Lung (tissue), 11 donors: ENCODE measurements at regions not wholly inside any gene's neighbourhood (a gene's known extent, or its start where the extent isn't known, plus 50 kb on each side); places are given as distances from the start of the nearest gene placed in this dataset.
A peak's percentile ranks its signal among the peaks of the same experiment; 100 is the strongest.

Experiments used
- ATAC-seq: fragments of 200-7000 bp; cut with Tn5 transposase; one replicate; pipeline ENCODE4 v1.9.1; 2020; ENCODE audit warnings: moderate number of reproducible peaks; ENCODE audit not compliant: insufficient read depth, low FRiP score
- DNase-seq, 3 donors: peaks; one replicate each; pipeline ENCODE4 v3.0.0-alpha.2; 2013 to 2017
- H3K27ac ChIP-seq, 2 donors: one replicate each; pipeline ENCODE4 v1.5.1; 2013; ENCODE audit warnings: mild to moderate bottlenecking in 2 of 2, moderate library complexity in 2 of 2, control low read depth in 1 of 2, inconsistent platforms in 1 of 2, low read depth in 1 of 2, low read length in 1 of 2
- H3K27me3 ChIP-seq, 3 donors: one replicate each; pipeline ENCODE4 v1.5.1; 2013; ENCODE audit warnings: low read length in 2 of 3; ENCODE audit not compliant: control insufficient read depth in 3 of 3, insufficient read depth in 3 of 3
- H3K36me3 ChIP-seq, 4 donors: one replicate each; pipeline ENCODE4 v1.5.1; 2013; ENCODE audit warnings: low read length in 4 of 4, mild to moderate bottlenecking in 1 of 4, moderate library complexity in 1 of 4; ENCODE audit not compliant: control insufficient read depth in 4 of 4, insufficient read depth in 4 of 4
- H3K4me1 ChIP-seq, 5 donors: one replicate each; pipeline ENCODE4 v1.5.1; 2013; ENCODE audit warnings: low read length in 5 of 5, mild to moderate bottlenecking in 2 of 5, moderate library complexity in 1 of 5; ENCODE audit not compliant: control insufficient read depth in 5 of 5, insufficient read depth in 5 of 5
- H3K4me3 ChIP-seq: one replicate; pipeline ENCODE4 v1.5.1; 2013; ENCODE audit warnings: mild to moderate bottlenecking, control low read depth, moderate library complexity
- H3K9ac ChIP-seq, 2 donors: one replicate each; pipeline ENCODE4 v1.5.1; 2013; ENCODE audit warnings: low read length in 2 of 2, control low read depth in 1 of 2; ENCODE audit not compliant: insufficient read depth in 1 of 2
- H3K9me3 ChIP-seq, 4 donors: one replicate each; pipeline ENCODE4 v1.5.1; 2013; ENCODE audit warnings: low read length in 3 of 4, mild to moderate bottlenecking in 1 of 4, moderate library complexity in 1 of 4; ENCODE audit not compliant: control insufficient read depth in 4 of 4, insufficient read depth in 3 of 4
- WGBS, 2 donors: extraction: QIAGEN DNeasy Blood & Tissue Kit; methylation state at CpG; one replicate each; pipeline ENCODE4 v1.1.7; 2013; 5-methylcytosine and 5-hydroxymethylcytosine counted together
- TF ChIP-seq, protein P1 (sequence below): IDR thresholded peaks from 2 replicates; pipeline ENCODE4 v1.5.1; 2012; ENCODE audit warnings: mild to moderate bottlenecking; ENCODE audit errors: control extremely low read depth, extremely low read depth
- donor health status: control.
- donor health status: control.
- donor health status: Bipolar disorder and iron deficiency.
- donor health status: healthy.
- donor health status: DM: yes; HTN: yes; CAD: no.

DNA sequence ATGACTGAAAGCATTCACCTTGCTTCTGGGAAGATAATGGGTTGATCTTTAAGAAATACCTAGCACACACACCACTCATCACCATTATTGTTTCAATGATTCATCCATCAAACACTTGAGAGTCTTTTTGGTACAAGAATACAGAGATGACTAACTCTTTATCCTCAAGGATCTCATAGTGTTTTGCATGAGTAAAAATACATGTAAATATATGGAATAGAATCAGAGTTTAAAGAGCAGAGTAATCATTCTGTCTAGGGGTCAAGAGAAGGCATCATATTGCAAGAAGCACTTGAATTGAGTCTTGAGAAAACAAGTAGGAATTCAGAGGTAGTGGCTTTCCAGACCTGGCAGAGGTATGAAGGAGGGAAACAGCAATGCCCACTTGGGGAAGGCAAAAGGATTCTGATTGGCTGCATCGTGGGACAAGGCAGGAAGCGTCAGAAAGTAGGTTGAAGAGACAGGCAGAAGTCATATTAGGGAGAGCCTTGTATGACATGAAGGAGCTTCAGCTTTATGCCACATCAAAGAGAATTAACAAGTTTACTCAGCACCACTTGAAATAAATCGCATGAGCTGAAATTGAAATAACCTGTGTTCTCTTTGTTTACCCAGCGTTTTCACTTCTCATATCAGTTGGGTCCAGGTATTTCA, 542.5 kb downstream of the TLE1 start:
- H3K36me3 ChIP-seq = no peaks in the 10 kb centered on the region
- DNase-seq = peak in 2 of 3 donors; percentile 14 to 47
- no peak overlapping the region for H3K9ac ChIP-seq
- peaks cover 0 to 25% (median 0%) of the 10 kb centered on the region in 5 donors for H3K4me1 ChIP-seq
- H3K4me3 ChIP-seq = no peak overlapping the region
- ATAC-seq = peak; percentile 51
- H3K9me3 ChIP-seq = peaks cover 0 to 2% (median 0%) of the 10 kb centered on the region in 4 donors
- TF ChIP-seq, protein P1, sequence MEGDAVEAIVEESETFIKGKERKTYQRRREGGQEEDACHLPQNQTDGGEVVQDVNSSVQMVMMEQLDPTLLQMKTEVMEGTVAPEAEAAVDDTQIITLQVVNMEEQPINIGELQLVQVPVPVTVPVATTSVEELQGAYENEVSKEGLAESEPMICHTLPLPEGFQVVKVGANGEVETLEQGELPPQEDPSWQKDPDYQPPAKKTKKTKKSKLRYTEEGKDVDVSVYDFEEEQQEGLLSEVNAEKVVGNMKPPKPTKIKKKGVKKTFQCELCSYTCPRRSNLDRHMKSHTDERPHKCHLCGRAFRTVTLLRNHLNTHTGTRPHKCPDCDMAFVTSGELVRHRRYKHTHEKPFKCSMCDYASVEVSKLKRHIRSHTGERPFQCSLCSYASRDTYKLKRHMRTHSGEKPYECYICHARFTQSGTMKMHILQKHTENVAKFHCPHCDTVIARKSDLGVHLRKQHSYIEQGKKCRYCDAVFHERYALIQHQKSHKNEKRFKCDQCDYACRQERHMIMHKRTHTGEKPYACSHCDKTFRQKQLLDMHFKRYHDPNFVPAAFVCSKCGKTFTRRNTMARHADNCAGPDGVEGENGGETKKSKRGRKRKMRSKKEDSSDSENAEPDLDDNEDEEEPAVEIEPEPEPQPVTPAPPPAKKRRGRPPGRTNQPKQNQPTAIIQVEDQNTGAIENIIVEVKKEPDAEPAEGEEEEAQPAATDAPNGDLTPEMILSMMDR = no peak
- no peaks in the 10 kb centered on the region for H3K27me3 ChIP-seq
- WGBS, 2 donors = 70 to 86% methylated on average over 4 of the region's 4 CpGs
- no peak overlapping the region for H3K27ac ChIP-seq

DNA sequence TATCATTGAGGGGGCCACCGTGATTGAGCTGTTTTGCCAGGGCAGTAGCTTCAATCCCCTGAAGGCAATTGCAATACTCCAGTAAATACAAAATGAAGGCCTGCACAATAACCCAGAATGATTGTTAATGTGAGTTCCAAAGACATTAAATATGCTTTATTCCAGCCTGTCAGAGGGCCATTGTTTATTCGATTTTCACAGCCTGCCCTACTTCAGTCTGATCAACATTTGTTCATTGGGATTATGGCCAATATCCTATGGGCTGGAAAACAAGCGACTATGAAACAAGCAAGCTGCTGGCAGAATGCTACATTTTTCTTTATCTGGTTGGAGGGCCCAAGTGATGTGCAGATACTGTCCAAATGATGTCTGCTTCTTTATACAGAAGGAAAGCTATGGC, 543.1 kb downstream of the TLE1 start:
- TF ChIP-seq, protein P1 = no peak
- no peak overlapping the region for H3K9ac ChIP-seq
- H3K9me3 ChIP-seq = peaks cover 0 to 2% (median 0%) of the 10 kb centered on the region in 4 donors
- peak; percentile 68 to 95 (median 92) for DNase-seq
- H3K27ac ChIP-seq = no peak overlapping the region
- H3K27me3 ChIP-seq = no peaks in the 10 kb centered on the region
- ATAC-seq = no peak
- WGBS, 2 donors = 59 to 84% methylated on average over 3 of the region's 3 CpGs
- H3K4me1 ChIP-seq = peaks cover 0 to 25% (median 0%) of the 10 kb centered on the region in 5 donors
- no peaks in the 10 kb centered on the region for H3K36me3 ChIP-seq
- no peak overlapping the region for H3K4me3 ChIP-seq

DNA sequence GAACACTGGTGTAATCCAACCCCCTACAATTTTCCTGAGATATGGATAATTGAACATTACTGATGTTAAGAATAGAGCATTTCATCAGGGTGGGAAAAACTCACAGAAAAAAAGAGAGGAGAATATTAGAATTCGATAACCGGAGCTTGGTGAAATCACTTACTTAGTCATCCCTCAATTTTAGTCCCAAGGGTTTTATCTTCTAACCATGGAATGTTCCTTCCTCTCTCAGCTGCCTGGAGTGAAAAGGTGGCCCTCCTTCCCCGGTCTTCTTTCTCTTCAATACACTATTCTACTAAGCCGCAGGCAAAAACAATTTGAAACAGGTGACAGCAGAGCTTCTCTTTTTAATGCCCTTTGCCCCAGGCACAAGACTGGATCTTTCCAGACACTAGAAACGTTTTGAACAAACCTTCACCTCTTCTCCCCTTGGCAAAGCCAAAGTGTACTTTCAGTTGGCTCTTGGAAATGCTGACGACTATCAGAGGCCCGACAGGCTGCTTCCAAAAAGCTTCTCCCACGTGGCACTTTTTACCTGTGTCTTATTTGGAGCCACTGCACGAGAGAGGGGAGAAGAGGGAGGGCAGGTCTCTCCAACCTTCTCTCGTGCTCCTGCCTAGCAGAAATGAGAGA, 543.9 kb downstream of the TLE1 start:
- peaks cover 0 to 25% (median 0%) of the 10 kb centered on the region in 5 donors for H3K4me1 ChIP-seq
- no peak overlapping the region for H3K27ac ChIP-seq
- no peak overlapping the region for H3K4me3 ChIP-seq
- no peak overlapping the region for H3K9ac ChIP-seq
- H3K36me3 ChIP-seq = no peaks in the 10 kb centered on the region
- peaks cover 0 to 2% (median 0%) of the 10 kb centered on the region in 4 donors for H3K9me3 ChIP-seq
- H3K27me3 ChIP-seq = no peaks in the 10 kb centered on the region
- TF ChIP-seq, protein P1 = no peak
- DNase-seq (no peak), ATAC-seq (no peak)
- WGBS, 2 donors = 73 to 87% methylated on average over 10 of the region's 10 CpGs
